ENCODE measurements at regions not wholly inside any gene's neighbourhood (a gene's known extent, or its start where the extent isn't known, plus 50 kb on each side); places are given as distances from the start of the nearest gene placed in this dataset.

DNA sequence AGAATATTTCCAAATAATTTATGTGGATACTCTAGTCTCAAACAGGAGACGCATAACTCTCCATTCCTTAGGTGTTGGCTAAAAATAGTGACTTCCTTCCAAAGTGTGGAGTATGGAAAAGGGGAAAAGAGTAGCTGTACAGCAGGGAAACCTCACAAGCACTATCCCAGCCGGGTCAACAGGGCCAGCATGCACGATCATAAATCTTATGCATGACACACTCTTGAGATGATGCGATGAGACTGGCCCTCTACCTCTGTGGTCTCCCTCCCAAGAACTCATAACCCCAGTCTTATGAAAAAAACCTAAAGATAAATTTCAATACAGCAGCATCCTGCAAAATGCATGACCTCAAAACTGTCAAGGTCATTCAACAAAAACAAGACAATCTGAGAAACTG lies 197.3 kb downstream of the TEX36 start:
- TF ChIP-seq EZH2 (IDR thresholded peaks at IDR 0.05; ENCODE audit: low read depth) (no peak), CTCF (conservative IDR thresholded peaks at IDR 0.05) (no peak)
